Activated gamma-delta T cell treated with Interleukin-2 at 50 U/mL for 16 hours (primary cell): ENCODE measurements at regions not wholly inside any gene's neighbourhood (a gene's known extent, or its start where the extent isn't known, plus 50 kb on each side); places are given as distances from the start of the nearest gene placed in this dataset.
"Not testable (repeated sequence)": the region's sequence is repeated elsewhere in the genome, so short reads cannot be mapped to it uniquely, and the experiment has no call there.

ENCODE experiments used
- DNase-seq: peaks from one replicate; pipeline ENCODE4 v3.0.0-alpha.2; 2020

DNA sequence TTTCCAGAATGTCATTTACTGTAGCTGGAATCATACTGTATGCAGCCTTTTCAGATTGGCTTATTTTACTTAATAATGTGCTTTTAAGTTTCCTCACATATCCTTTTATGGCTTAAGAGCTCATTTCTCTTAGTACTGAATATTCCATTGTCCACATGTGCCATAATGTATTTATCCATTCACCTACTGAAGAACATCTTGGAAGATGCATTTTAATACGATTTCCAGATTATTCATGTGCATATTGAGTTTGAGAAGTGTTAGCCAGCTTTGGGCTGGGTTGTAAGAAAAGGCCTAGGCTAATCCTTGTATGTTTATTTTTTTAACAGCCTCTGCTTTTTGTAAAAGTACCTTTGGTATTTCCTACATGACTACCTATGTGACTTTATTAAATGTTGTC is 109.3 kb upstream of the MDFIC start:
- DNase-seq: no peak

DNA sequence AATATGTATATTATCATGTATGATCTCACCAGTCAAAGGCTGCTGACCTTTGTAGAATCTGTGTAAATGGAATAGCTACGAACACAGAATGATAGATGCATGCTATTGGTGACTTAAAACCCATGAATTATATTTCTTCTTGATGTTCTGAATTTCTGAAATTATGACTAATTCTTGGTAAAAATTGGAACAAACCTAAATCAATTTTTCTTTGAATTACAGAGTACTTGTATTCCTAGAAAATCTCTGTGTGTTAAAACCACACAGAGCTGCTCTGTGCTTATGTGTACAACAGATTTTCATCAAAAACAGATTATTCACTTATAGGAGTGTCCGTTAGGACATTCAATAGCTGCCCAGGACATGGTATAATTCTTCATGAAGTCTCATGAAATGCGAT is 108.3 kb upstream of the MDFIC start:
- DNase-seq: no peak

DNA sequence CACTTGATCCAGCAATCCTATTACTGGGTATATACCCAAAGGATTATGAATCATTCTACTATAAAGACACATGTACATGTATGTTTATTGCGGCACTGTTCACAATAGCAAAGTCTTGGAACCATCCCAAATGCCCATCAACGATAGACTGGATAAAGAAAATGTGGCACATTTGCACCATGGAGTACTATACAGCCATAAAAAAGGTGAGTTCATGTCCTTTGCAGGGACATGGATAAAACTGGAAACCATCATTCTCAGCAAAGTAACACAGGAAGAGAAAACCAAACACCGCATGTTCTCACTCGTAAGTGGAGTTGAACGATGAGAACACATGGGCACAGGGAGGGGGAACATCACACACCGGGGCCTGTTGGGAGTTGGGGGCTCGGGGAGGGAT is 104.9 kb upstream of the MDFIC start:
- DNase-seq: not testable (repeated sequence)

DNA sequence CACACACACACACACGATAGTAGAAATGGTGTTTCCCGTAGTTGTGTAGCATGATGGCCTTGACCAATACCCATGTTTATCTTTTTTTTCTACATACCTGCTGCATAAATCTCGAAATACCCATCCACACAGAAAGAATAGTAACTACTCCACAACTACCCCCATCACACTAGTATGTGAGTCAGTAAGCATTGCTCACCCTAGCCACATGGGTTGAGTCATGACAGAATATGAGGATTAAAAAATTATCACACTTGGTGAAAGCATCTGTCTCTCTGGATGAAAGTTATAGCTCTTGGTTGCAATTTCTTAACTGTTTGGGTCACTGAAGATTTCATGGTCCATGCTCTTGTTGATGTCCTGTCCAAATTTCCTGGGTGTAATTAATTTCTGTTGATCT is 103.4 kb upstream of the MDFIC start:
- DNase-seq: no peak

DNA sequence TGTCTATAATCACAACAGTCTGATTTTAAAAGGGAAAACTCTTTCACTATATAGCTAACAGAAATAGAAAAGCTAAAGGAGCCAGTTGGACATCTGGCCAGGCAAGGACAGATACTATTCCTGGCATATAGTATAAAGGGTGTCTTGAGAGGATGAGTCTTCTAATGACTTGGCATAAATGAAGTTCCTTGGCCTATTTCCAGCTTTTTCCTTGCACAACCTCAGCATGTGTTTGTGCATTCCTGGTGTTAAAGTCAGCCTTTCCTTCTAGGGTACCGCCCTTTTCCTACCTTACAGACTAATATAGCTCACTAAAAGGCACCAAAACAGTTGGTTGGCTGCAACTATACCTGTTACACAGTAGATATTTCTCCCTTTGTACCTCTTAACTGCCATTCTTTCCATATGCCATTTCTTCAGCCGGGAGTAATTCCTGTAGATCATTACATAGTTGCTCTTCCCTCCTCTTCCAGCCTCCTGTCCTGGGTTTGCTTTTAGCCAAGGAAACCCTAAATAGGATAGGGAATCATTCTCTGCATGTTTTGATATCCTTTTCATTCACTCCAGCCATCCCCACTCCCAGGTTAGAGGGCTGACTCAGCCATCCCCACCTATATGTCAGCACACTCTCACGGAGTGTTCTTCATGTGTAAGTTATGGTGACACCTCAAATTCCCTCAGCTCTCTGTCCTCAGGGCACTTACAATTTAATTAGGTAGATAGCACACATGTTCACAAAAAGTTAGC is 102.1 kb upstream of the MDFIC start:
- DNase-seq: no peak

DNA sequence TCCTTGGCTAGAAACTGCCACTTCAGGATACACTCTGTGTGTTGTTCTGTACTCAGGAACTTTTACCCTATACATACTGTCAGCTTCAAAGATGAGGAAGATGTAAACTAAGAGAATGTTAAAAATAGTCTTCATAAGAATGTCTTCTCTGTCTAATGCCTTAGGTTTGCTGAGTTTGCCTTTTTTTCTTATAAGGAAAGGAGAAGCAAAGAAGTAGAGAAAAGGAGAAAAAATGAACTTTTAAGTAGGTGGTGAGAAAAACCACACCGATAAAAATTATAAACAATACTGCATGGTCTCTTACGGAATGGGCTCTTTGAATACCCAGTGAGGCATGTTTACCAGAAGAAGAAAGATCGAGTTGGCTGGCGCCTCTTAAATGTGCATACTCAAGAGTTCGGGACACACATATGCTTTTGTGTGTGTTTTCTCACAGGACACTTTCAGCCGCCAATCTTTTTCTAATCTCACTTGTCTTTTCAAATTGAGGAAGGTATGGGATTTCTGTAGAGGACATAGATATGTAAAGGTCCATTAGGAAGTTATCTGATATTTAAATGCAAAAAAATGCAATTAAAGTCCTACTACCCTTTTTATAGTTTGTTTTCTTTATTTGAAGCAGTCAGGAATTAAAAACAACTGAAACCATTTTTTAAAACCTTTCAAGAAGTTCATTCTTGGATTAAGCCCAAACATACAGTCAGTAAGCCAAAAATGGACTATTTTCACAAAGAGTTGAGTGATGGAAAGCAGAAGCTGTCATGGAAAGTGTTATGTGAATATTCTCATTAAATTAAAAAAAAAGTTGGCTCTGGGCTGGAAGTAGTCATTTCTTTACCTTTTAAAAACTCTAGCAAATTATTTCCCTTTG is 100.6 kb upstream of the MDFIC start:
- DNase-seq: no peak

DNA sequence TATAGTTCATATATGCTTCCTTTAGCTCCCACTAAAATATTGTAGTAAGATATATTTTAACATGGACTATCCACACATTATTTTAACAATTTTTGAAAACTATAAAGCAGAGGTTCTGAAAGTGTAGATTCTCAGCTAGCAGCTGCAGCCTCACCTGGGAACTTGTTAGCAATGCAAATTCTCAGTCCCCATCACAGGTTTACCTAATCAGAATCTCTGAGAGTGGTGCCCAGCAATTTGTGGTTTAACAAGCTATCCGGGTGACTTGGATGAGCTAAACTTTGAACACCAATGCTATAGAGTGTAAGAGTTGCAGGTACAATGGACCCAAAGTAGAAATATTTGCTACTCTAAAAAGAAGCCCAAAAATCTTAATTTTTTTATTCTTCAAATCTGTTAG is 99.8 kb upstream of the MDFIC start:
- DNase-seq: no peak

DNA sequence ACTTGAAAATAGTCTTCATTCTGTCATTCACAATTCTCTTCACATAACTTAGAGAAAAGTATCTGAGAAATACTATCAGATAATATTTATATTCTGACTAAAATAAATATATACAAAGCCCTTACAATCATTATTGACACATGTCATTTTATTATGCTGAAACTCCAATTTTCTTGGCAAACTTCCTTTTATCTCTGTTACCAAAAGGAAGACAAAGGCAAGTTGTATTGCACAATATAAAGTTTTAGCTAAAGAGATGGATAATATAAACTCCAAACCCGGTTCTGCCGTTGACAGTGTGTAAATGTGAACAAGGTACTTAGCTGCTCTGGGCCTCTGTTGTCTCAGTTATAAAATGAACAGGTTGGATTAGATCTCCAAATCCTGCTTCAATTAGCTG is 99.0 kb upstream of the MDFIC start:
- no peak for DNase-seq

DNA sequence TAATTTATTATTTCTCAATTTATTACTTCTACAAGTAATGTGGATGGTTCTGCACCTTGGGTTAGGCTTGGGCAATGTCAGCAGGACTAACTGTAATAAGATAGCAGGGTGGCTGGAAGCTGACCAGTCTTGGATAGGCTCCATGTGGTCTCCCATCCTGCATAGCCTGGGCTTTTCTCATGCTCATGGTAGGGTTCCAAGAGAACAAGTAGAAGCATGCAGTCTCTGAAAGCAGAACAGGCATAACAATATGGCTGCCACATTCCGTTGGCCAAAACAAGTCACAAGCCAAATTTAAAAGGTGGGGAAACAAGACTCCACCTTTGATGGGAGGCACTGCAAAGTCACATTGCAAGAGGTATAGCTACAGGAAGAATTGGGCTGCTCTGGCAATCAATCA is 98.6 kb upstream of the MDFIC start:
- DNase-seq: no peak

DNA sequence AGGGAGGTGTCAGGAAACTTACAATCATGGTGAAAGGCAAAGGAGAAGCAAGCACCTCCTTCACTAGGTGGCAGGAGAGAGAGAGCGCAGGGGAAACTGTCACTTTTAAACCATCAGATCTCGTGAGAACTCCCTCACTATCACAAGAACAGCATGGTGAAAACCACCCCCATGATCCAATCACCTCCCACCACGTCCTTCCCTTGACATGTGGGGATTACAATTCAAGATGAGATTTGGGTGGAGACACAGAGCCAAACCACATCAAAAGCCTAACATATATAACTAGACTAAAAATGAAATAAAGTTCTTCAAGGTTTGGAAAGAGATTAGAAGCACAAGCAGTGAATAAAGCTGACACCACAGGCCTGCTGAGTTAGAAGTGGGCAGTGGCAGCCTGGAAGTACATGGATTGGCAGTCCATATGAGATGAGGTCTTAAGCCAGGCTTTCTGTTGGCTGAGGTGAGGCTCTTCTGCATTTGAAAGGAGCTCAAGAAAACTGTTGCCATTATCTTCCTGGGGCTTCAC is 96.4 kb upstream of the MDFIC start:
- no peak for DNase-seq

DNA sequence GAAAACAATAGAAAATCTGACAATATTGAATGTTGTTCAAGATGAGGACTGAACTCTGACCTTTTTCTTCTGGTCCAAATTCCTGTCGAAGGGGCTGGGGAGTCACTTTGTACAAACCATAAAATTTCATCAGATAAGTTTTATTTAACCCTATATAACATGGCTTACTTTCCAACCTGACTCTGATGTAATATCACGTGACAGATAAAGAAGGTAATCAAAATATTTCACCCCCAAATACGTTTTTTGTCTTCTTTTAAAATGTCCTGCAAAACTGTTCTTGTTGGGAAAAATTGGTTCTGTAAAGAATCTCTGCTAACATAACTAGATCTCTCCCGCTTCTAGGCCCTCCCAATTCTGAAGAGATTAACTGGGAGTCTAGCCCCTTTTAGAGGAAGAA is 90.9 kb upstream of the MDFIC start:
- DNase-seq: no peak

DNA sequence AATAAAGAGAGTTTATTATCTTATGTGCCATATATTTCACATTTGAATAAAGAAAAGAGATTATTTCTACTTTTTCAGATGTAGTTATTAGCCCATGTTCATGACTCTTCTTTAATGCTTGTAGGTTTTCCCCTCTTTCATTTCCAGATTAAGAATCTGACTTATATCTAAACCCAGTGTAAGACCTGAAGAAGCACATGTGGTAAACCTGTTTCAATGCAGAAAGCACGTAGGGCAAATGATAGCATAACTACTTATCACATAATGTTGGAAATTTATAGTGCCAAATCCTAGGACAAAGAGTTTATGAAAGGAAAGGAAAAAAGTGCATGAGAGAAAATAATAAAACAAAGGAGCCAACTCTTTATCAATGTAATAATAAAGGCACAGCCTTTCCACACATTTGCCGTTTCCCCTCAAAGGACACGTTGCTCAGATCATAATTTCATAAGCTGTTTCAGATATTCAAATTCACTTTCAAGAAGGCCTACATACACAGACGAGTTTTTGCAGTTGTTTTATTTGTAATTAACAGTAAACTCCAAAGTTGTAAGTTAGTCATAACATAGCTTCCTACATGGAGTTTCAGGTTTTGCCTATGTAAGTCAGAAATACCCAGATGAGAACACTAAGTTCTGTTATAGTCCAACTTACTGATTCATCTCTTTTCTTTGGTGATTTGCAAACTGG is 88.8 kb upstream of the MDFIC start:
- DNase-seq: no peak

DNA sequence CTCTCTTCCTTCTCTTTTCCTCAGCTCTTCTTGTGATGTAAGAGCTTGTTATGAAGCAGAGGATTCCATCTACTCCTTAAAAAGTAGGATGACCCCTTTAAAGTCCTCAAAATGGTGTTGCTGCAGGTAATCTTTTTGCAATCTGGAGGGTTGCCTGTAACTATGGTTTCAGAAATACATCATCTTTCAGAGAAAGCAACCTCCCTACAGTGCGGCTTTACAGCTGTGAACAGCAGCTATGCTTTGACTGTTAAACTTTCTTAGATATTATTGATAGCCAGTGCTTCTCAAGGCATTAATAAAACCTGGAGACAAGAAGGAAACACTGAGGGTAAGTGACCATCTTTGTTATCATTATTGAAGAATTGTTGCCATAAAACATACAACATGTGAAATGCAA is 86.6 kb upstream of the MDFIC start:
- DNase-seq: no peak

DNA sequence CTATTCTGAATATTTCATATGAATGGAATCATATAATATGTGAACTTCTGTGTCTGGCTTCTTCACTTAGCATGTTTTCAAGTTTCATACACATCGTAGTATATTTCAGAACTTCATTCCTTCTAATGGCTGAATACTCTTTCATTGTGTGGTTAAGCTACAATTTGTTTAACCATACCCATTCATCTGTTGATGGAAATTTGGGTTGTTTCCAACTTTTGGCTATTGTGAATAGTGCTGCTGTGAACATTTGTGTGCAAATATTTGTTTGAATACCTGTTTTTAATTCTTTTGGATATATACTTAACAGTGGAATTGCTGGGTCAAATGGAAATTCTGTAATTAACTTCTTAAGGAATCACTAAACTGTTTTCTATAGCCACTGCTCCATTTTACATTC is 86.0 kb upstream of the MDFIC start:
- DNase-seq: no peak

DNA sequence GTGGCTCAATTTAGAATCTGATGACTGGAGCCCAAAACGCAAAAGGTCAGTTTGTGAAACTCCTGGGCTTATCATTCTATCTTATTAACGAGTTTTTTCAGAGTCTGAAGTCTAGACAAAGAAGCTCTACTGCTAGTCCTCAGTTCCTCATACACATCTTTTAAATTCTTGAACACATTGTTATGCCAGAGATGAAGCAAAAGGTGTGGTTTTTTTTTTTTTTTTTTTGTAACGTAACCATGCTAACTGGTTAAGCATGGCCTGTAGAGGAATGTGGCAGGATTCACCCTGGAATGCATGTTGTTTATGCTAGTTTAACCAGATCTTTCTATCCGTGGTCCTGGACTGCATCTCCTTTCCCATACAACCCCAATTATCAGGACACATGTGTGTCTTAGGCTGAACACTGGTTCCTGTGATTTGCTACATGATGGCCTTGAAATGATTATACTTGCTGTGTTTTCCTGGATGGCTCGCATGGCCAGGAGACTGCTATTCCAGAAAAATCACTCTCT is 79.3 kb upstream of the MDFIC start:
- DNase-seq: no peak

DNA sequence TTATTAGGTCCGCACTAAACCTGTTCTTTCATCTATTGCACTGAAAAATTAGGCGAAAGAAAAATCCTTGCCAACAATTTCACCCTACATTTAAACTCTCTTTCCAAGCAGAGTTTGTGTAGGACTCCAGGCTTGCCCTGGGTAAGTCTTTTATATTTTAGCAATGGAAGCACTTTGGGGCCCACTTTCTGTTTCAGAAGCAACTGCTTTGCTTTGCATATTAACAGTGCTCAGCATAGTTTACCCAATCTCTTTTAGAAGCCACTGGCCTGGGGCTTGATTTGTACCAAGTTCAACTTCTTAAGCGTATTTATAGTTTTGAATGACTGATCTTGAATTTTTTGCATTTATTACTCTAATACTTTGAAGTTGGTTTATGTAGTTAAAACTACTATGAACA is 78.8 kb upstream of the MDFIC start:
- no peak for DNase-seq

DNA sequence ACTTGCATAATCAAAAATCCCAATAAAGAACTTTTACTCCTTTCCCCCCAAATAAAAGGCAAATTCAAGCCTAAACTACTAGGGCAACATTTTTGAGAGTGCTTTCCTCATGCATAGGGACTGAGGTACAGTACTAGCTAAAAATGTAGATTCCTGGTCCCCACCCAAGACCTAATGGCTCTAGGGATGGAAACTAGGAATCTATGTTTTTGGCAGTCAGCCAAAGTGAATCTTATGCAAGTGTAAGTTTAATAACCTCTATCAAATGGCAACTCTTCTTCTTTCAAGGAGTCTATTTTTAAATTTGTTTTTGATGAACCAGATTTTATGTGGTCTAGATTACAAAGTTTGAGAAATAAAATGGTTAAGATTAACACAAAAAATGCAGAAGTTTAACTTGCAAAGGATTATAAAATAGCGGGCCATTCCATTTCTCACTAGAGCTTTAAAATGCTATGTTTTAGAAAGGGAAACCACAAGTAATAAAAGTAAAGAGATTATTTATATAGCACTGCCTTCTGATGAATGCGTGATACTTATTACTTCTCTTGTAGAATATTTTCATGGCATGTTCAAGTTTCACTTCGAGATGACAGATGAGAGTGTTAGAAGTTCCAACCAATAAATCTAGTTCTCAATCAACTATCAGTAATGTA is 70.4 kb upstream of the MDFIC start:
- no peak for DNase-seq

DNA sequence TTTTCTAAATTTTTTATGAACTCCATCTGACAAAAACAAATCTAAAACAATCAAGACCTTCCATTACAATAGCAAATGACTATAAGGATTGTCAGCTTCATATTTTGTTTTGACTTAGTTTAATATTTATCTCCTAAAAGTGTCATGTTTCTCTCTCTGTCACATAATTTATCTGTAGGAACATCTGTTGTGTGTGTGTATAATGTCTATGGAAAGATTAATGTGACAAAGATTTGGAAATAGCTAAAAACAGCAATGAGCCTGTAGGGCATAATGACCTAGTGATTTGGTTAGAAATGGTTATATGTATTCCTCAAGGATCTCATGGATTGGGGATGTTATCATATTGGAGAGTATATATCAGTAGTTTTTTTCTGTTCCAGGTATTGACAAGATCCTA is 69.6 kb upstream of the MDFIC start:
- no peak for DNase-seq

DNA sequence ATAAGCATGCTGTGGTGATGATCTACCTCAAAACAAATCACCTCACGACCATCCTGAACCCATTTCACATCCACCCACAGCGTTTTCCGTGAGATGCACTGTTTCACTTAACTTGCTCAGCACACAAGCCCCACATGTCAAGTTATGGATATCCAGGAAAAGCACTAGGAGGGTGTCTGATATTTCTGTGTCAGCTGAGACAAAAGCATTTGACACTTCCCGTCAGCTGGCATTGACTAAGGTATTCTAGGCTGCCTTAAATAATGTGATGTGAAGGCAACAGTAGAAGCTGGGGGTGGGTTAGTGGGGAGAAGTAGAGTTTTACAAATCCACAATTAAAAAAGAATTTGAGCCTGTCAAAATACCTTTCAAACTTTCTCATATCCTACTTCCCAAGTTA is 68.7 kb upstream of the MDFIC start:
- DNase-seq: no peak

DNA sequence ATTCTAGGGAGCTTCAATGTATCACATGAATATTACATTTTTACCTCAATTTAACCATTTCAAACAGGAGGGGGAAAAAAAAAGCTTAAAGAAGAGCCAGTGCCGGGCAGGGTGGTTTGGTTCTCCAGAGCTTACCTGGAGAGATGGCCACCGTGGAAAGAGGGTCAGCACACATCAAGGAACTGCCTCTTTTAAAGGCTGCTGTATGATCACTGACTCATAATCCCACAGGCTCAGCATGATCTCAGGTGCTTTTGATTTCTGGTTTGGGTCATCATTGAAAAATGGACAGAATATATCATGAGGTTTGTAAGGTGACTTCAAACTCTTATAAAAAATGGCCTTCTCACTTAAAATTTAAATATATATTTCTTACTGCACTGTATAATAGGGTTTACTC is 67.5 kb upstream of the MDFIC start:
- DNase-seq: no peak

DNA sequence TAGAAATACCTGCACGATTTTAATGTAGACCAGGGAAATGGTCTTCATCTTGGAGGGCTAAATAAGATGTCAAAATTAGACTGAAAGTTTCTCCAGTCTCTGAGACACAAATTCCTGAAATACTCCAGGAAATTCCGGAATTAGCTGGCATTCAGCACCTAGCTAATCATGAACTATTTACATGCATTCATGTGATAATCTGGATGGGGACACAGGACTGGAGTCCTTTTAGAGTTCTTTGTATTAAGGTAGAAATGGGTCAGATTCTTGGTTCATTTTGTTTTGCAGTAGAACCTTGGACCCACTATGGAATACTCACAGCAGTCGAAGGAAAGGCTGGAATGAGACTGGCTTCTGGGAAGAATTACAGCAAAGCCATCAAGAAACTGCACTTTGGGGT is 65.3 kb upstream of the MDFIC start:
- no peak for DNase-seq

DNA sequence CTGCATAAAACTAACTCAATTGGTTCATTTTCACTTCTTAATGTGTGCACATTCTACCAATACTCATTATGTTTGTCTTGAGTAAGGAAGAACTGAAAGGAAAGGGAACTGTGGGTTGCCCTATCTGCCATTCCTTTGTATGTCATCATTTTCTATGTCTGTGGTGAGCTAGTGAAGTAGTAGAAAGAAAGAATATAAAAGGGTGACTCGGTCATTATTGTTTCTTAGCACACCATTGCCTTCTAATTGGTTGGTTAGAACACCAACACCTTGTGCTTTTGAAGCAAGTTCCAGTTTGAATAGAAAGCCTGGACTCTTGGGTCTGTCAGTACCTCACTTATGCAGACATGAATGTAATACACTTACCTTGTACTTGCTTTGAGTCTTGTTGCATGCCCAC is 64.3 kb upstream of the MDFIC start:
- DNase-seq: no peak

DNA sequence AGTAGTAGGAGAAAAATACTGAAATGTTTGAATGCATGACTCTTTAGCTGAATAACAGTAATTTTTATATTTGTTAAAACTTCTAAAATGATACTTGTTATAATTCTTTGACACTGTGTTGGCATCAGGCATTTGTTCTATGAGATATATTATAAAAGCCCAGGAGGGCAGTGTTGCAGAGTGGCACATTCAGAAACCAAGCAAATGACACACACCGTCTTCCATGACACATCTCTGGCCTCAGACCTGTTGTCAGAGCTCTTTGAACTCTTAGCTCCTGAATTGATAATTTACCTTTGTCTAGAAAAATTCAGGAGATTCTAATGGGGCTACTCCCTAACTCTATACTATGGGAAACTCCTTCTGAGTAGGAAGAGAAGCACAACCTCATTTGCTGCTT is 62.4 kb upstream of the MDFIC start:
- no peak for DNase-seq
